ENCODE measurements at regions not wholly inside any gene's neighbourhood (a gene's known extent, or its start where the extent isn't known, plus 50 kb on each side); places are given as distances from the start of the nearest gene placed in this dataset.

DNA sequence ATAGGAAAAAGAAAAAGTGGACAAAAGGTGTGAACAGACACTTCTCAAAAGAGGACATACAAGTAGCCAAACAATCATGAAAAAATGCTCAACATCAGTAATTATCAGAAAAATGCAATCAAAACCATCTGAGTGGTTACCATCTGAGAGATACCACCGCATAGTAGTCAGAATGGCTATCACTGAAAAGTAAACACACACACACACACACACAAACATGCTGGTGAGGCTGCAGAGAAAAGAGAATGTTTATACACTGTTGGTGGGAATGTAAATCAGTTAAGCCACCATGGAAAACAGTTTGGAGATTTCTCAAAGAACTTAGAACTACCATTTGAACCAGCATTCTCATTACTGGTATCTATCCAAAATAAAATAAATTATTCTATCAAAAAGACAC is 145.7 kb downstream of the CYP26A1 start:
- no peak overlapping the region for H4K8ac ChIP-seq (ENCODE audit: low read length)
- H4K91ac ChIP-seq (ENCODE audit: low read length): no peak overlapping the region
- DNase-seq: peak; percentile 85
- no peak overlapping the region for H2BK15ac ChIP-seq (ENCODE audit: low read depth, poor library complexity, severe bottlenecking)
- H3K4me1 ChIP-seq (ENCODE audit: control insufficient read depth, insufficient read depth, low read depth, low read length): no peaks in the 10 kb centered on the region
- H3K18ac ChIP-seq (ENCODE audit: low read depth in 1 of 2, low read length in 2 of 2): no peak overlapping the region
- no peak overlapping the region for H3K4me3 ChIP-seq (ENCODE audit: insufficient read depth in 1 of 2, low read depth in 1 of 2, low read length in 2 of 2)
- no peak overlapping the region for H2BK12ac ChIP-seq (ENCODE audit: low read length in 2 of 2)
- no peak overlapping the region for H3K23ac ChIP-seq (ENCODE audit: low read length in 2 of 2)
- H3K4ac ChIP-seq (ENCODE audit: low read depth in 1 of 2, low read length in 2 of 2): no peak overlapping the region
- no peak overlapping the region for H2BK5ac ChIP-seq (ENCODE audit: low read depth, low read length, poor library complexity, severe bottlenecking)
- H3K79me1 ChIP-seq (replicated peaks; ENCODE audit: low read length, poor library complexity, severe bottlenecking): no peaks in the 10 kb centered on the region
- H3K9ac ChIP-seq (ENCODE audit: low read length): no peak overlapping the region
- no peak overlapping the region for H2AK5ac ChIP-seq (ENCODE audit: low read length, severe bottlenecking)
- peaks cover 17% of the 10 kb centered on the region for H3K9me3 ChIP-seq (ENCODE audit: control insufficient read depth, low read length)
- H2AFZ ChIP-seq (ENCODE audit: low read depth, low read length): no peak overlapping the region
- no peak overlapping the region for H3K14ac ChIP-seq (ENCODE audit: low read length in 2 of 2)
- no peak overlapping the region for H2BK120ac ChIP-seq (ENCODE audit: low read depth, low read length)
- peaks cover 25 to 40% of the 10 kb centered on the region in 2 experiments for H3K27me3 ChIP-seq (ENCODE audit: control insufficient read depth in 1 of 2, insufficient read depth in 1 of 2, low read length in 2 of 2)
- H3K36me3 ChIP-seq (ENCODE audit: control insufficient read depth in 1 of 2, insufficient read depth in 2 of 2, low read depth in 1 of 2, low read length in 2 of 2): no peaks in the 10 kb centered on the region
- no peak overlapping the region for H3K4me2 ChIP-seq (ENCODE audit: low read length, poor library complexity, severe bottlenecking)
- WGBS: no CpG with 5 or more reads among the region's 1 CpG
- no peak overlapping the region for H3K27ac ChIP-seq (ENCODE audit: low read length, poor library complexity, severe bottlenecking)

DNA sequence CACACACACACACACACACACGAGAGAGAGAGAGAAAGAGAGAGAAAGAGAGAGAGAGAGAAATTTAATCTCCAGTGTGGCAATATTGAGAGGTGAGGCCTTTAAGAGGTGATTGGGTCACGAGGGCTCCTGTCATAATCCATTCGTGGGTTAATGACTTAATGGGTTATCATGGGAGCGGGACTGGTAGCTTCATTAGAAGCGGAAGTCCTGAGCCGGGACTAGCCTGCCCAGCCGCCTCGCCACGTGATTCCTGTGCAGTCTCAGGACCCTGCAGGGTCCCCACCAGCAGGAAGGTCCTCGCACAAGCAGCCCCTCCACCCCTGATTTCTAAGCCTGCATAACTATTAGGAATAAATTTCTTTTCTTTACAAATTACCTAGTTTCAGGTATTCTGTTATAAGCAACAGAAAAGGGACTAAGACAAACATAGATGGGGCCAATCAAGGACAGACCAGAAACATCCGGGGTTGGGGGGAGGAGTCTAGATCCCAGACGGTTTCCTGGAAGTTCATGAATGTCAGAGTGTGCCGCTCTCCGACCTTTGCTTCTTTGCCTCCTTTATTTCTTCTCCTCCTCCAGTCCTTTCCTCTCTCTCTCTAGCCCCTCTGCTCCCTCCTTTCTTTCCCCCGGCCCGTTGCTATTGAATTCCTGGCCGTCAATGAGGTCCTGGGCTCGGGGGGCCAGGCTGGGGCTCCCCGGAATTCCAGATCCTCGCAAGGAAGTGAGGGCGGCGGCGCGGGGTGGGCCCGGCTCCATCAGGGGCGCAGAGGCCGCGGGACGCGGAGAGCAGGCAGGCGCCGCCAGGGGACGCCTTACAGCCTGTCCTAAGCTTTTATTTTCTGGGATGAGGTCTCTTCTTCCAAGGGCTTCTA is 146.8 kb downstream of the CYP26A1 start:
- Histone ChIP-seq H3K4me2 (ENCODE audit: low read length, poor library complexity, severe bottlenecking) (no peak overlapping the region), H3K4me1 (ENCODE audit: control insufficient read depth, insufficient read depth, low read depth, low read length) (no peaks in the 10 kb centered on the region), H4K8ac (ENCODE audit: low read length) (no peak overlapping the region), H2AFZ (ENCODE audit: low read depth, low read length) (no peak overlapping the region), H4K91ac (ENCODE audit: low read length) (no peak overlapping the region), H3K4ac (ENCODE audit: low read depth in 1 of 2, low read length in 2 of 2) (no peak overlapping the region), H3K9ac (ENCODE audit: low read length) (no peak overlapping the region), H3K14ac (ENCODE audit: low read length in 2 of 2) (no peak overlapping the region), H3K4me3 (ENCODE audit: insufficient read depth in 1 of 2, low read depth in 1 of 2, low read length in 2 of 2) (no peak overlapping the region), H2BK120ac (ENCODE audit: low read depth, low read length) (no peak overlapping the region), H3K27ac (ENCODE audit: low read length, poor library complexity, severe bottlenecking) (no peak overlapping the region), H3K9me3 (ENCODE audit: control insufficient read depth, low read length) (peaks cover 17% of the 10 kb centered on the region), H2BK5ac (ENCODE audit: low read depth, low read length, poor library complexity, severe bottlenecking) (no peak overlapping the region), H2BK12ac (ENCODE audit: low read length in 2 of 2) (no peak overlapping the region), H3K27me3 (ENCODE audit: control insufficient read depth in 1 of 2, insufficient read depth in 1 of 2, low read length in 2 of 2) (peaks cover 27 to 37% of the 10 kb centered on the region in 2 experiments), H3K23ac (ENCODE audit: low read length in 2 of 2) (no peak overlapping the region), H2BK15ac (ENCODE audit: low read depth, poor library complexity, severe bottlenecking) (peak overlapping the region; percentile 57), H3K18ac (ENCODE audit: low read depth in 1 of 2, low read length in 2 of 2) (no peak overlapping the region), H3K79me1 (replicated peaks; ENCODE audit: low read length, poor library complexity, severe bottlenecking) (no peaks in the 10 kb centered on the region), H3K36me3 (ENCODE audit: control insufficient read depth in 1 of 2, insufficient read depth in 2 of 2, low read depth in 1 of 2, low read length in 2 of 2) (no peaks in the 10 kb centered on the region), H2AK5ac (ENCODE audit: low read length, severe bottlenecking) (no peak overlapping the region)
- no peak for DNase-seq
- WGBS: 87% methylated on average over 31 of the region's 33 CpGs

GRCh38 chr10:93221171-93221496 is 147.4 kb downstream of the CYP26A1 start:
- Histone ChIP-seq H4K8ac (ENCODE audit: low read length) (no peak overlapping the region), H2AFZ (ENCODE audit: low read depth, low read length) (no peak overlapping the region), H3K18ac (ENCODE audit: low read depth in 1 of 2, low read length in 2 of 2) (no peak overlapping the region), H2AK5ac (ENCODE audit: low read length, severe bottlenecking) (no peak overlapping the region), H3K4me1 (ENCODE audit: control insufficient read depth, insufficient read depth, low read depth, low read length) (no peaks in the 10 kb centered on the region), H3K23ac (ENCODE audit: low read length in 2 of 2) (no peak overlapping the region), H3K4me3 (ENCODE audit: insufficient read depth in 1 of 2, low read depth in 1 of 2, low read length in 2 of 2) (no peak overlapping the region), H3K79me1 (replicated peaks; ENCODE audit: low read length, poor library complexity, severe bottlenecking) (no peaks in the 10 kb centered on the region), H4K91ac (ENCODE audit: low read length) (no peak overlapping the region), H2BK5ac (ENCODE audit: low read depth, low read length, poor library complexity, severe bottlenecking) (no peak overlapping the region), H2BK12ac (ENCODE audit: low read length in 2 of 2) (peak overlapping the region in 1 of 2 experiments; percentile 54), H3K36me3 (ENCODE audit: control insufficient read depth in 1 of 2, insufficient read depth in 2 of 2, low read depth in 1 of 2, low read length in 2 of 2) (no peaks in the 10 kb centered on the region), H3K4me2 (ENCODE audit: low read length, poor library complexity, severe bottlenecking) (no peak overlapping the region), H3K4ac (ENCODE audit: low read depth in 1 of 2, low read length in 2 of 2) (no peak overlapping the region), H3K27ac (ENCODE audit: low read length, poor library complexity, severe bottlenecking) (no peak overlapping the region), H3K14ac (ENCODE audit: low read length in 2 of 2) (no peak overlapping the region), H3K9ac (ENCODE audit: low read length) (no peak overlapping the region), H2BK120ac (ENCODE audit: low read depth, low read length) (no peak overlapping the region), H3K9me3 (ENCODE audit: control insufficient read depth, low read length) (peaks cover 17% of the 10 kb centered on the region), H3K27me3 (ENCODE audit: control insufficient read depth in 1 of 2, insufficient read depth in 1 of 2, low read length in 2 of 2) (peaks cover 27 to 37% of the 10 kb centered on the region in 2 experiments), H2BK15ac (ENCODE audit: low read depth, poor library complexity, severe bottlenecking) (no peak overlapping the region)
- WGBS: 94% methylated on average over 18 of the region's 18 CpGs
- no peak for DNase-seq

DNA sequence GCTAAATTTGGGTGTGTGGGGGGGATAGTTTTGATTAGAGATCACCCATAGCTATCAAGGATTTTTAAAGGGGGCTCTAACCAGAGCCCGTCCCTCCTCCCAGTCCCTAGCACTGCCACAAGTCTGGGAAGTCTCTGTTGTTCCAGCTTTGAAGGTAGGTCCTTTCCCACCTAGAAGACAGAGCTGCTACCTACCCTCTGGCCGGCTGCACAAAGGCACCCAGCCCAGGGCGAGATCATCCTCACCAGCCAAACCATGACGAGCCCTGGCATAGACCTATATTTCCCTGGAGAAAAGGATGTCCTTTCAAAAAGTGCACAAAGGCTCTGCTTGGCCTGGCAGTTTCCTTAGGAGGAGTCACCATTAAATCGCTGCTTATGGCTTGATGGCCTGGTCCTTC is 147.8 kb downstream of the CYP26A1 start:
- no peaks in the 10 kb centered on the region for H3K79me1 ChIP-seq (replicated peaks; ENCODE audit: low read length, poor library complexity, severe bottlenecking)
- H3K27me3 ChIP-seq (ENCODE audit: control insufficient read depth in 1 of 2, insufficient read depth in 1 of 2, low read length in 2 of 2): peaks cover 27 to 36% of the 10 kb centered on the region in 2 experiments
- no peak for DNase-seq
- H3K4me3 ChIP-seq (ENCODE audit: insufficient read depth in 1 of 2, low read depth in 1 of 2, low read length in 2 of 2): no peak overlapping the region
- no peak overlapping the region for H3K4me2 ChIP-seq (ENCODE audit: low read length, poor library complexity, severe bottlenecking)
- H3K4ac ChIP-seq (ENCODE audit: low read depth in 1 of 2, low read length in 2 of 2): no peak overlapping the region
- H3K23ac ChIP-seq (ENCODE audit: low read length in 2 of 2): no peak overlapping the region
- H4K91ac ChIP-seq (ENCODE audit: low read length): no peak overlapping the region
- no peak overlapping the region for H3K27ac ChIP-seq (ENCODE audit: low read length, poor library complexity, severe bottlenecking)
- no peaks in the 10 kb centered on the region for H3K4me1 ChIP-seq (ENCODE audit: control insufficient read depth, insufficient read depth, low read depth, low read length)
- H3K9me3 ChIP-seq (ENCODE audit: control insufficient read depth, low read length): peaks cover 17% of the 10 kb centered on the region
- 93% methylated on average over 5 of the region's 5 CpGs for WGBS
- no peak overlapping the region for H2BK5ac ChIP-seq (ENCODE audit: low read depth, low read length, poor library complexity, severe bottlenecking)
- no peak overlapping the region for H2BK12ac ChIP-seq (ENCODE audit: low read length in 2 of 2)
- H2BK15ac ChIP-seq (ENCODE audit: low read depth, poor library complexity, severe bottlenecking): no peak overlapping the region
- no peak overlapping the region for H3K9ac ChIP-seq (ENCODE audit: low read length)
- no peak overlapping the region for H2AK5ac ChIP-seq (ENCODE audit: low read length, severe bottlenecking)
- no peak overlapping the region for H2AFZ ChIP-seq (ENCODE audit: low read depth, low read length)
- H3K36me3 ChIP-seq (ENCODE audit: control insufficient read depth in 1 of 2, insufficient read depth in 2 of 2, low read depth in 1 of 2, low read length in 2 of 2): no peaks in the 10 kb centered on the region
- H3K18ac ChIP-seq (ENCODE audit: low read depth in 1 of 2, low read length in 2 of 2): no peak overlapping the region
- no peak overlapping the region for H3K14ac ChIP-seq (ENCODE audit: low read length in 2 of 2)
- H2BK120ac ChIP-seq (ENCODE audit: low read depth, low read length): no peak overlapping the region
- H4K8ac ChIP-seq (ENCODE audit: low read length): no peak overlapping the region

Data from mesenchymal stem cell (in vitro differentiated cells and primary cell).